DOHH2 (cell line): ENCODE measurements at regions not wholly inside any gene's neighbourhood (a gene's known extent, or its start where the extent isn't known, plus 50 kb on each side); places are given as distances from the start of the nearest gene placed in this dataset.

ENCODE experiments used
- EZH2phosphoT487 ChIP-seq: fragments of 200-600 bp; sonication (generic); IDR thresholded peaks from 2 replicates; pipeline ENCODE4 v1.6.1; 2017; ENCODE audit warnings: borderline replicate concordance, mild to moderate bottlenecking, antibody characterized with exemption, low read length, moderate library complexity, mixed read lengths
- TF ChIP-seq, protein P1 (sequence below): fragments of 200-600 bp; sonication (generic); IDR thresholded peaks from one replicate; pipeline ENCODE4 v1.5.1; 2014; ENCODE audit warnings: antibody characterized with exemption, mild to moderate bottlenecking, low read depth, low read length; ENCODE audit not compliant: poor library complexity, severe bottlenecking

DNA sequence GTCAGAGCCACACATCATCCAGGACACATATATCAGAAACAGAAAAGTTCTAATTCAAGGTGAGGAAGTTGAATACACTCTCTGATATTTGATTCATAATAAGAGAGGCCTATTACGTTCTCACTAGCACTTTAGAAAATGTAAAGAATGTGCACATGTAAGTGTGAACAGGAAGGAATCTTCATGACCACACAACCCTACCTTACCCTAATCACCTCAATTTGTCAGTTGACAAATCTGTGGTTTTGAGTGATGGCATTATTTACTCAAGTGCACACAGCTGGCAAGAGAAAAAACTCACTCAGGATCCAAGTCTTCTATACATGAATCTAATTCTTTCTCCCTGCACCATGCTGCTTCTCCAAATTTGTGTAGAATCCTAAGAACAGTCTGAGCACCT, 445.8 kb downstream of the SUCLA2 start:
- TF ChIP-seq, protein P1, sequence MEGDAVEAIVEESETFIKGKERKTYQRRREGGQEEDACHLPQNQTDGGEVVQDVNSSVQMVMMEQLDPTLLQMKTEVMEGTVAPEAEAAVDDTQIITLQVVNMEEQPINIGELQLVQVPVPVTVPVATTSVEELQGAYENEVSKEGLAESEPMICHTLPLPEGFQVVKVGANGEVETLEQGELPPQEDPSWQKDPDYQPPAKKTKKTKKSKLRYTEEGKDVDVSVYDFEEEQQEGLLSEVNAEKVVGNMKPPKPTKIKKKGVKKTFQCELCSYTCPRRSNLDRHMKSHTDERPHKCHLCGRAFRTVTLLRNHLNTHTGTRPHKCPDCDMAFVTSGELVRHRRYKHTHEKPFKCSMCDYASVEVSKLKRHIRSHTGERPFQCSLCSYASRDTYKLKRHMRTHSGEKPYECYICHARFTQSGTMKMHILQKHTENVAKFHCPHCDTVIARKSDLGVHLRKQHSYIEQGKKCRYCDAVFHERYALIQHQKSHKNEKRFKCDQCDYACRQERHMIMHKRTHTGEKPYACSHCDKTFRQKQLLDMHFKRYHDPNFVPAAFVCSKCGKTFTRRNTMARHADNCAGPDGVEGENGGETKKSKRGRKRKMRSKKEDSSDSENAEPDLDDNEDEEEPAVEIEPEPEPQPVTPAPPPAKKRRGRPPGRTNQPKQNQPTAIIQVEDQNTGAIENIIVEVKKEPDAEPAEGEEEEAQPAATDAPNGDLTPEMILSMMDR = no peak
- TF ChIP-seq EZH2phosphoT487 = no peak
